ENCODE measurements at regions not wholly inside any gene's neighbourhood (a gene's known extent, or its start where the extent isn't known, plus 50 kb on each side); places are given as distances from the start of the nearest gene placed in this dataset.

GRCh38 chr5:102625928-102626327 is 127.1 kb upstream of the SLCO6A1 start:
- TF ChIP-seq CTCF (optimal IDR thresholded peaks at IDR 0.05 in 1 of 3, IDR thresholded peaks at IDR 0.05 in 1 of 3, conservative IDR thresholded peaks at IDR 0.05 in 1 of 3; ENCODE audit: extremely low read depth in 1 of 3, insufficient read depth in 2 of 3, low read length in 3 of 3) = no peak
- TF ChIP-seq EZH2 (IDR thresholded peaks at IDR 0.05; ENCODE audit: low read length) = no peak
